GM23338 (cell line): ENCODE measurements at regions not wholly inside any gene's neighbourhood (a gene's known extent, or its start where the extent isn't known, plus 50 kb on each side); places are given as distances from the start of the nearest gene placed in this dataset.

Experiments
- ATAC-seq: fragments of 200-7000 bp; cut with Tn5 transposase; 3 replicates; pipeline ENCODE4 v1.9.1; 2020
- DNase-seq: peaks from one replicate; pipeline ENCODE4 v3.0.0-alpha.2; 2015; ENCODE audit warnings: low spot score
- H2AFZ ChIP-seq: fragments of 200-600 bp; sonication (generic); 2 replicates; pipeline ENCODE4 v1.8.0; 2016; ENCODE audit warnings: antibody characterized with exemption, mild to moderate bottlenecking, moderate library complexity
- H3F3A ChIP-seq: fragments of 200-600 bp; sonication (generic); replicated peaks from 2 replicates; pipeline ENCODE4 v1.8.0; 2017; ENCODE audit warnings: antibody characterized with exemption, mixed run types, low read depth
- H3K27ac ChIP-seq: fragments of 200-600 bp; sonication (generic); 2 replicates; pipeline ENCODE4 v1.6.1; 2016; ENCODE audit warnings: low read depth
- H3K27me3 ChIP-seq: fragments of 200-600 bp; sonication (generic); 2 replicates; pipeline ENCODE4 v1.8.0; 2016; ENCODE audit warnings: mild to moderate bottlenecking, mixed run types, moderate library complexity; ENCODE audit not compliant: insufficient read depth
- H3K36me3 ChIP-seq: fragments of 200-600 bp; sonication (generic); 2 replicates; pipeline ENCODE4 v1.8.0; 2016; ENCODE audit warnings: mild to moderate bottlenecking; ENCODE audit not compliant: insufficient read depth
- H3K4me1 ChIP-seq: fragments of 200-600 bp; sonication (generic); 2 replicates; pipeline ENCODE4 v1.8.0; 2016; ENCODE audit warnings: mild to moderate bottlenecking, moderate library complexity; ENCODE audit not compliant: insufficient read depth
- H3K4me2 ChIP-seq: fragments of 200-600 bp; sonication (generic); 2 replicates; pipeline ENCODE4 v1.7.1; 2017; ENCODE audit warnings: mixed run types
- H3K4me3 ChIP-seq: fragments of 200-600 bp; sonication (generic); 2 replicates; pipeline ENCODE4 v1.6.1; 2016; ENCODE audit warnings: mixed run types
- H3K79me2 ChIP-seq: fragments of 200-600 bp; sonication (generic); replicated peaks from 2 replicates; pipeline ENCODE4 v1.8.0; 2017; ENCODE audit warnings: mild to moderate bottlenecking; ENCODE audit not compliant: insufficient read depth
- H3K9me2 ChIP-seq: fragments of 200-600 bp; sonication (generic); 2 replicates; pipeline ENCODE4 v1.8.0; 2017; ENCODE audit not compliant: insufficient read depth
- H4K20me1 ChIP-seq: fragments of 200-600 bp; sonication (generic); replicated peaks from 2 replicates; pipeline ENCODE4 v1.8.0; 2017; ENCODE audit warnings: mild to moderate bottlenecking; ENCODE audit not compliant: insufficient read depth
- H3K27ac Mint-ChIP-seq: 2 replicates; pipeline ENCODE4 v1.8.0; 2020; ENCODE audit warnings: inconsistent platforms, mild to moderate bottlenecking, moderate library complexity, mixed read lengths
- H3K27me3 Mint-ChIP-seq: 3 replicates; pipeline ENCODE4 v1.8.0; 2022; ENCODE audit warnings: low read depth, mild to moderate bottlenecking, moderate library complexity, mixed read lengths, inconsistent platforms; ENCODE audit not compliant: insufficient read depth, poor library complexity
- H3K36me3 Mint-ChIP-seq: 3 replicates; pipeline ENCODE4 v1.8.0; 2021; ENCODE audit warnings: low read depth, mild to moderate bottlenecking, inconsistent platforms, moderate library complexity, mixed read lengths
- H3K4me1 Mint-ChIP-seq: 3 replicates; pipeline ENCODE4 v1.8.0; 2020; ENCODE audit warnings: mild to moderate bottlenecking, inconsistent platforms, mixed read lengths
- H3K4me3 Mint-ChIP-seq: 3 replicates; pipeline ENCODE4 v1.8.0; 2021; ENCODE audit warnings: moderate library complexity, mild to moderate bottlenecking, inconsistent platforms, mixed read lengths
- H3K9me3 Mint-ChIP-seq: 3 replicates; pipeline ENCODE4 v1.8.0; 2020; ENCODE audit warnings: moderate library complexity, mild to moderate bottlenecking, inconsistent platforms, mixed read lengths
- CREB1 ChIP-seq: fragments of 250-450 bp; sonication (Bioruptor Pico); IDR thresholded peaks from 2 replicates; pipeline ENCODE4 v1.5.0; 2020; ENCODE audit warnings: low read depth, mild to moderate bottlenecking, moderate library complexity
- CTCF ChIP-seq, 2 experiments: fragments of 200-600 bp in 1 of 2; sonication (generic) in 1 of 2; conservative IDR thresholded peaks; 2 replicates each; pipeline versions ENCODE4 v1.5.1 to v1.6.1; 2016 to 2017; ENCODE audit warnings: antibody characterized with exemption in 2 of 2, low read depth in 2 of 2, mild to moderate bottlenecking in 2 of 2, moderate library complexity in 1 of 2
- EZH2 ChIP-seq: fragments of 200-600 bp; sonication (generic); IDR thresholded peaks from one replicate; pipeline ENCODE4 v1.8.0; 2017; ENCODE audit warnings: antibody characterized with exemption, mild to moderate bottlenecking, low read depth; ENCODE audit not compliant: unreplicated experiment
- EZH2phosphoT487 ChIP-seq: fragments of 200-600 bp; sonication (generic); IDR thresholded peaks from one replicate; pipeline ENCODE4 v1.8.1; 2018; ENCODE audit warnings: antibody characterized with exemption; ENCODE audit not compliant: unreplicated experiment
- JUNB ChIP-seq: IDR thresholded peaks from one replicate; pipeline ENCODE4 v1.6.1; 2016; ENCODE audit warnings: antibody characterized with exemption; ENCODE audit not compliant: unreplicated experiment
- NANOG ChIP-seq: IDR thresholded peaks from 2 replicates; pipeline ENCODE4 v1.6.1; 2016; ENCODE audit warnings: antibody characterized with exemption, borderline replicate concordance
- POLR2AphosphoS5 ChIP-seq: IDR thresholded peaks from 2 replicates; pipeline ENCODE4 v1.6.1; 2016; ENCODE audit warnings: antibody characterized with exemption, low read depth
- STAT1 ChIP-seq: IDR thresholded peaks from one replicate; pipeline ENCODE4 v1.6.1; 2016; ENCODE audit warnings: antibody characterized with exemption; ENCODE audit not compliant: unreplicated experiment
- ZNF114 ChIP-seq: fragments of 250-450 bp; sonication (Bioruptor Pico); IDR thresholded peaks from 2 replicates; pipeline ENCODE4 v1.5.0; 2020; ENCODE audit warnings: mild to moderate bottlenecking, moderate library complexity
- ZNF331 ChIP-seq: fragments of 250-450 bp; sonication (Bioruptor Pico); IDR thresholded peaks from 2 replicates; pipeline ENCODE4 v1.5.0; 2020; ENCODE audit warnings: low read depth, mild to moderate bottlenecking, moderate library complexity
- ZNF462 ChIP-seq: fragments of 250-450 bp; sonication (Bioruptor Pico); IDR thresholded peaks from 2 replicates; pipeline ENCODE4 v1.5.0; 2020; ENCODE audit warnings: mild to moderate bottlenecking, moderate library complexity
- TF ChIP-seq, protein P1 (sequence below): IDR thresholded peaks from one replicate; pipeline ENCODE4 v1.6.1; 2018; ENCODE audit warnings: antibody characterized with exemption; ENCODE audit not compliant: unreplicated experiment
- TF ChIP-seq, protein P2 (sequence below): IDR thresholded peaks from 2 replicates; pipeline ENCODE4 v1.6.1; 2016; ENCODE audit warnings: antibody characterized with exemption

DNA sequence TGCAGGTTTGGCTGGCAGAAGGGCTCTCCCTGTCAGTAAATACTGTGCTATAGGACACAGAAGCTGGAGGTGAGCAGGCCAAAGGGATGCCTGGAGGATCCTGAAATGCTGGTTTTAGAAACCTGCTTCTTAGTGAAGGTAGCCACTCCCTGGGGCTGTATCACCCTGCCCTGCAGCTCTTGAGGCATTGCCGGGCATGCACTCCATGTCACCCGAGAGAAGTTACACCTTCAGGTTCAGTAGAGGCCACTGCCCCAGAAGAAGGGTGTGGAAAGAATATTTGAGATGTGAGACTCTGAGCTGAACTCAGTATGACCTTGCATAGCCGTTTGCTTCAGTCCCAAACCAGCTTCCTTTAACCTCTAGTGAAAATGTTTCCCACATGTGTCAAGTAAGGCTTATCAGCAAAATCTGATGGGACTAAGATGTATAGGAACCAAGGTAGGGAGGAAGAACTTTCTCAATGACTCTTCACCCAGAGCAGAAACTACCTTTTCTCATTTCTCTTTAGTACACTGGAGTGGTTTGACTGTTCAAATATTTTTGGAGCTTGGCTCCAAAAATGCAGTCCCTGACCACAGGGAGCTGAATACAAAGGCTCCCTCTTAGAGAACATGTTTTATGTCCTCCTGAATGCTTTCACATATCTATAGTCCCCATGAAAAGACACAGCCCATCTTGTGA, 164.5 kb upstream of the DYRK2 start:
- H3K4me1 Mint-ChIP-seq, result peaks cover 6% of the 10 kb centered on the region; the same call in 2 of the 3 replicates
- no peak overlapping the region; the same call in 1 of the 2 replicates for H2AFZ ChIP-seq
- DNase-seq (no peak), ATAC-seq (no peak)
- H3K4me1 ChIP-seq, result no peaks in the 10 kb centered on the region
- peaks cover 2% of the 10 kb centered on the region for H3K27me3 Mint-ChIP-seq
- H3F3A ChIP-seq, result no peaks in the 10 kb centered on the region
- no peak overlapping the region for H3K27ac Mint-ChIP-seq
- peaks cover 22% of the 10 kb centered on the region for H3K9me3 Mint-ChIP-seq
- TF ChIP-seq EZH2phosphoT487 (no peak), ZNF462 (CRISPR knock-in tag) (no peak), ZNF114 (no peak), ZNF331 (CRISPR knock-in tag) (no peak), CTCF (conservative IDR thresholded peaks at IDR 0.05; ENCODE audit: low read depth in 2 of 2) (no peak), POLR2AphosphoS5 (no peak), STAT1 (no peak), CREB1 (CRISPR knock-in tag) (no peak), JUNB (no peak), NANOG (no peak), EZH2 (no peak)
- TF ChIP-seq, protein P1, sequence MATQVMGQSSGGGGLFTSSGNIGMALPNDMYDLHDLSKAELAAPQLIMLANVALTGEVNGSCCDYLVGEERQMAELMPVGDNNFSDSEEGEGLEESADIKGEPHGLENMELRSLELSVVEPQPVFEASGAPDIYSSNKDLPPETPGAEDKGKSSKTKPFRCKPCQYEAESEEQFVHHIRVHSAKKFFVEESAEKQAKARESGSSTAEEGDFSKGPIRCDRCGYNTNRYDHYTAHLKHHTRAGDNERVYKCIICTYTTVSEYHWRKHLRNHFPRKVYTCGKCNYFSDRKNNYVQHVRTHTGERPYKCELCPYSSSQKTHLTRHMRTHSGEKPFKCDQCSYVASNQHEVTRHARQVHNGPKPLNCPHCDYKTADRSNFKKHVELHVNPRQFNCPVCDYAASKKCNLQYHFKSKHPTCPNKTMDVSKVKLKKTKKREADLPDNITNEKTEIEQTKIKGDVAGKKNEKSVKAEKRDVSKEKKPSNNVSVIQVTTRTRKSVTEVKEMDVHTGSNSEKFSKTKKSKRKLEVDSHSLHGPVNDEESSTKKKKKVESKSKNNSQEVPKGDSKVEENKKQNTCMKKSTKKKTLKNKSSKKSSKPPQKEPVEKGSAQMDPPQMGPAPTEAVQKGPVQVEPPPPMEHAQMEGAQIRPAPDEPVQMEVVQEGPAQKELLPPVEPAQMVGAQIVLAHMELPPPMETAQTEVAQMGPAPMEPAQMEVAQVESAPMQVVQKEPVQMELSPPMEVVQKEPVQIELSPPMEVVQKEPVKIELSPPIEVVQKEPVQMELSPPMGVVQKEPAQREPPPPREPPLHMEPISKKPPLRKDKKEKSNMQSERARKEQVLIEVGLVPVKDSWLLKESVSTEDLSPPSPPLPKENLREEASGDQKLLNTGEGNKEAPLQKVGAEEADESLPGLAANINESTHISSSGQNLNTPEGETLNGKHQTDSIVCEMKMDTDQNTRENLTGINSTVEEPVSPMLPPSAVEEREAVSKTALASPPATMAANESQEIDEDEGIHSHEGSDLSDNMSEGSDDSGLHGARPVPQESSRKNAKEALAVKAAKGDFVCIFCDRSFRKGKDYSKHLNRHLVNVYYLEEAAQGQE, result no peak
- TF ChIP-seq, protein P2, sequence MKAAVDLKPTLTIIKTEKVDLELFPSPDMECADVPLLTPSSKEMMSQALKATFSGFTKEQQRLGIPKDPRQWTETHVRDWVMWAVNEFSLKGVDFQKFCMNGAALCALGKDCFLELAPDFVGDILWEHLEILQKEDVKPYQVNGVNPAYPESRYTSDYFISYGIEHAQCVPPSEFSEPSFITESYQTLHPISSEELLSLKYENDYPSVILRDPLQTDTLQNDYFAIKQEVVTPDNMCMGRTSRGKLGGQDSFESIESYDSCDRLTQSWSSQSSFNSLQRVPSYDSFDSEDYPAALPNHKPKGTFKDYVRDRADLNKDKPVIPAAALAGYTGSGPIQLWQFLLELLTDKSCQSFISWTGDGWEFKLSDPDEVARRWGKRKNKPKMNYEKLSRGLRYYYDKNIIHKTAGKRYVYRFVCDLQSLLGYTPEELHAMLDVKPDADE, result no peak
- H3K4me2 ChIP-seq, result no peak overlapping the region
- no peak overlapping the region for H3K4me3 Mint-ChIP-seq
- H4K20me1 ChIP-seq, result no peaks in the 10 kb centered on the region
- no peaks in the 10 kb centered on the region for H3K79me2 ChIP-seq
- no peaks in the 10 kb centered on the region for H3K36me3 ChIP-seq
- H3K27ac ChIP-seq, result no peak overlapping the region
- peaks cover 18% of the 10 kb centered on the region for H3K36me3 Mint-ChIP-seq
- no peaks in the 10 kb centered on the region for H3K27me3 ChIP-seq
- no peaks in the 10 kb centered on the region for H3K9me2 ChIP-seq
- H3K4me3 ChIP-seq, result no peak overlapping the region
